Loucy (cell line): ENCODE measurements at regions not wholly inside any gene's neighbourhood (a gene's known extent, or its start where the extent isn't known, plus 50 kb on each side); places are given as distances from the start of the nearest gene placed in this dataset.

Source experiments
- H2AFZ ChIP-seq: fragments of 200-600 bp; sonication (generic); 2 replicates; pipeline ENCODE4 v1.6.0; 2016; ENCODE audit warnings: antibody characterized with exemption, mild to moderate bottlenecking, low read length, moderate library complexity
- H3F3A ChIP-seq: fragments of 200-600 bp; 2 replicates; pipeline ENCODE4 v1.6.0; 2016; ENCODE audit warnings: antibody characterized with exemption, low read depth, mild to moderate bottlenecking
- H3K27me3 ChIP-seq: fragments of 200-600 bp; sonication (generic); 2 replicates; pipeline ENCODE4 v1.6.1; 2014; ENCODE audit warnings: low read length, mild to moderate bottlenecking; ENCODE audit not compliant: insufficient read depth, poor library complexity, severe bottlenecking
- H3K36me3 ChIP-seq: fragments of 200-600 bp; sonication (generic); 2 replicates; pipeline ENCODE4 v1.6.1; 2016; ENCODE audit warnings: low read length; ENCODE audit not compliant: insufficient read depth
- H3K4me1 ChIP-seq: fragments of 200-600 bp; sonication (generic); 2 replicates; pipeline ENCODE4 v1.5.1; 2014; ENCODE audit warnings: low read length, mild to moderate bottlenecking; ENCODE audit not compliant: insufficient read depth, poor library complexity, severe bottlenecking
- H3K4me2 ChIP-seq: fragments of 200-600 bp; sonication (generic); 2 replicates; pipeline ENCODE4 v1.6.0; 2014; ENCODE audit warnings: antibody characterized with exemption, low read length, low read depth, mild to moderate bottlenecking; ENCODE audit not compliant: poor library complexity, severe bottlenecking
- H3K4me3 ChIP-seq: fragments of 200-600 bp; sonication (generic); 2 replicates; pipeline ENCODE4 v1.5.1; 2014; ENCODE audit warnings: low read length, mild to moderate bottlenecking, mixed read lengths; ENCODE audit not compliant: poor library complexity, severe bottlenecking
- H3K79me2 ChIP-seq: fragments of 200-600 bp; sonication (generic); 2 replicates; pipeline ENCODE4 v1.6.1; 2014; ENCODE audit warnings: low read length; ENCODE audit not compliant: insufficient read depth
- H3K9ac ChIP-seq: fragments of 200-600 bp; sonication (generic); 2 replicates; pipeline ENCODE4 v1.6.0; 2014; ENCODE audit warnings: mild to moderate bottlenecking, low read depth, low read length, moderate library complexity; ENCODE audit not compliant: poor library complexity, severe bottlenecking
- H3K9me2 ChIP-seq: fragments of 200-600 bp; sonication (generic); replicated peaks from 2 replicates; pipeline ENCODE4 v1.6.1; 2016; ENCODE audit warnings: low read depth, low read length, mixed read lengths
- H3K9me3 ChIP-seq: fragments of 200-600 bp; sonication (generic); 2 replicates; pipeline ENCODE4 v1.6.1; 2014; ENCODE audit warnings: mild to moderate bottlenecking, antibody characterized with exemption, low read length, low read depth; ENCODE audit not compliant: insufficient read depth
- H4K20me1 ChIP-seq: fragments of 200-600 bp; sonication (generic); 2 replicates; pipeline ENCODE4 v1.6.0; 2014; ENCODE audit warnings: antibody characterized with exemption, low read length, mild to moderate bottlenecking; ENCODE audit not compliant: insufficient read depth, poor library complexity, severe bottlenecking
- EZH2phosphoT487 ChIP-seq: fragments of 200-600 bp; IDR thresholded peaks from 2 replicates; pipeline ENCODE4 v1.6.1; 2018; ENCODE audit warnings: antibody characterized with exemption, mild to moderate bottlenecking, moderate library complexity, borderline replicate concordance
- TF ChIP-seq, protein P1 (sequence below): fragments of 200-600 bp; sonication (generic); conservative IDR thresholded peaks from 2 replicates; pipeline ENCODE4 v1.5.1; 2014; ENCODE audit warnings: mild to moderate bottlenecking, antibody characterized with exemption, low read length

GRCh38 chr12:90899456-90900182, 55.4 kb downstream of the CCER1 start:
- no peak overlapping the region for H3K9ac ChIP-seq
- no peaks in the 10 kb centered on the region for H3K4me1 ChIP-seq
- H3K36me3 ChIP-seq = no peaks in the 10 kb centered on the region
- H2AFZ ChIP-seq = no peak overlapping the region
- H3K9me2 ChIP-seq = no peaks in the 10 kb centered on the region
- H4K20me1 ChIP-seq = no peaks in the 10 kb centered on the region
- no peaks in the 10 kb centered on the region for H3K9me3 ChIP-seq
- H3K79me2 ChIP-seq = no peaks in the 10 kb centered on the region
- TF ChIP-seq EZH2phosphoT487 = no peak
- TF ChIP-seq, protein P1, sequence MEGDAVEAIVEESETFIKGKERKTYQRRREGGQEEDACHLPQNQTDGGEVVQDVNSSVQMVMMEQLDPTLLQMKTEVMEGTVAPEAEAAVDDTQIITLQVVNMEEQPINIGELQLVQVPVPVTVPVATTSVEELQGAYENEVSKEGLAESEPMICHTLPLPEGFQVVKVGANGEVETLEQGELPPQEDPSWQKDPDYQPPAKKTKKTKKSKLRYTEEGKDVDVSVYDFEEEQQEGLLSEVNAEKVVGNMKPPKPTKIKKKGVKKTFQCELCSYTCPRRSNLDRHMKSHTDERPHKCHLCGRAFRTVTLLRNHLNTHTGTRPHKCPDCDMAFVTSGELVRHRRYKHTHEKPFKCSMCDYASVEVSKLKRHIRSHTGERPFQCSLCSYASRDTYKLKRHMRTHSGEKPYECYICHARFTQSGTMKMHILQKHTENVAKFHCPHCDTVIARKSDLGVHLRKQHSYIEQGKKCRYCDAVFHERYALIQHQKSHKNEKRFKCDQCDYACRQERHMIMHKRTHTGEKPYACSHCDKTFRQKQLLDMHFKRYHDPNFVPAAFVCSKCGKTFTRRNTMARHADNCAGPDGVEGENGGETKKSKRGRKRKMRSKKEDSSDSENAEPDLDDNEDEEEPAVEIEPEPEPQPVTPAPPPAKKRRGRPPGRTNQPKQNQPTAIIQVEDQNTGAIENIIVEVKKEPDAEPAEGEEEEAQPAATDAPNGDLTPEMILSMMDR = no peak
- no peak overlapping the region for H3K4me2 ChIP-seq
- H3K27me3 ChIP-seq = no peaks in the 10 kb centered on the region
- no peak overlapping the region for H3K4me3 ChIP-seq
- no peaks in the 10 kb centered on the region for H3F3A ChIP-seq

GRCh38 chr12:90897986-90898385, 57.0 kb downstream of the CCER1 start:
- Histone ChIP-seq H3K36me3 (no peaks in the 10 kb centered on the region), H2AFZ (no peak overlapping the region), H3K4me1 (no peaks in the 10 kb centered on the region), H3K9me3 (no peaks in the 10 kb centered on the region), H3K4me3 (no peak overlapping the region), H3K9me2 (no peaks in the 10 kb centered on the region), H4K20me1 (no peaks in the 10 kb centered on the region), H3K9ac (no peak overlapping the region), H3K79me2 (no peaks in the 10 kb centered on the region), H3K27me3 (no peaks in the 10 kb centered on the region), H3K4me2 (no peak overlapping the region), H3F3A (no peaks in the 10 kb centered on the region)
- TF ChIP-seq, protein P1 = no peak
- TF ChIP-seq EZH2phosphoT487 = no peak

GRCh38 chr12:90897316-90897715, 57.7 kb downstream of the CCER1 start:
- Histone ChIP-seq H3K9me2 (no peaks in the 10 kb centered on the region), H4K20me1 (no peaks in the 10 kb centered on the region), H3F3A (no peaks in the 10 kb centered on the region), H3K9me3 (no peaks in the 10 kb centered on the region), H3K79me2 (no peaks in the 10 kb centered on the region), H2AFZ (no peak overlapping the region), H3K4me3 (no peak overlapping the region), H3K4me2 (no peak overlapping the region), H3K27me3 (no peaks in the 10 kb centered on the region), H3K36me3 (no peaks in the 10 kb centered on the region), H3K4me1 (no peaks in the 10 kb centered on the region), H3K9ac (no peak overlapping the region)
- TF ChIP-seq, protein P1 = no peak
- TF ChIP-seq EZH2phosphoT487 = no peak
